ENCODE measurements at regions not wholly inside any gene's neighbourhood (a gene's known extent, or its start where the extent isn't known, plus 50 kb on each side); places are given as distances from the start of the nearest gene placed in this dataset.
"Not testable (repeated sequence)": the region's sequence is repeated elsewhere in the genome, so short reads cannot be mapped to it uniquely, and the experiment has no call there.

GRCh38 chr4:82301390-82301789 lies 72.4 kb downstream of the HNRNPD start:
- DNase-seq (ENCODE audit: low spot score), result not testable (repeated sequence)

GRCh38 chr4:82293304-82293703 lies 80.5 kb downstream of the HNRNPD start:
- peak; percentile 26 for DNase-seq (ENCODE audit: low spot score)

DNA sequence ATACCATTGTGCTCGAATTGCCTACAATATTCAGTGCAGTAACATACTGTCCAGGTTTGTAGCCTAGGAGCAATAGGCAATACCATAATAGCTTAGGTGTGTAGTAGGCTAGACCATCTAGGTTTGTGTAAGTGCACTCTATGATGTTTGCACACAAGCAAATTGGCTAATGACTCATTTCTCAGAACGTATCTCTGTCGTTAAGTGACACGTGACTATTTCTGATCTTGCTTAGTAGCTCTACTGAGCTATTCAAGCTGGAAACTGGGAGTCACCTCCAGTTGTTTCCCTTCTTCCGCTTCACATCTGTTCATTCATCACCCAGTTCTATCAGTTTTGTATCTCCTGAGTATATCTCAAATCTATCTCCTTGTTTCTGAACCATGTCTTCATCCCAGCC lies 86.1 kb downstream of the HNRNPD start:
- peak; percentile 34 for DNase-seq (ENCODE audit: low spot score)

DNA sequence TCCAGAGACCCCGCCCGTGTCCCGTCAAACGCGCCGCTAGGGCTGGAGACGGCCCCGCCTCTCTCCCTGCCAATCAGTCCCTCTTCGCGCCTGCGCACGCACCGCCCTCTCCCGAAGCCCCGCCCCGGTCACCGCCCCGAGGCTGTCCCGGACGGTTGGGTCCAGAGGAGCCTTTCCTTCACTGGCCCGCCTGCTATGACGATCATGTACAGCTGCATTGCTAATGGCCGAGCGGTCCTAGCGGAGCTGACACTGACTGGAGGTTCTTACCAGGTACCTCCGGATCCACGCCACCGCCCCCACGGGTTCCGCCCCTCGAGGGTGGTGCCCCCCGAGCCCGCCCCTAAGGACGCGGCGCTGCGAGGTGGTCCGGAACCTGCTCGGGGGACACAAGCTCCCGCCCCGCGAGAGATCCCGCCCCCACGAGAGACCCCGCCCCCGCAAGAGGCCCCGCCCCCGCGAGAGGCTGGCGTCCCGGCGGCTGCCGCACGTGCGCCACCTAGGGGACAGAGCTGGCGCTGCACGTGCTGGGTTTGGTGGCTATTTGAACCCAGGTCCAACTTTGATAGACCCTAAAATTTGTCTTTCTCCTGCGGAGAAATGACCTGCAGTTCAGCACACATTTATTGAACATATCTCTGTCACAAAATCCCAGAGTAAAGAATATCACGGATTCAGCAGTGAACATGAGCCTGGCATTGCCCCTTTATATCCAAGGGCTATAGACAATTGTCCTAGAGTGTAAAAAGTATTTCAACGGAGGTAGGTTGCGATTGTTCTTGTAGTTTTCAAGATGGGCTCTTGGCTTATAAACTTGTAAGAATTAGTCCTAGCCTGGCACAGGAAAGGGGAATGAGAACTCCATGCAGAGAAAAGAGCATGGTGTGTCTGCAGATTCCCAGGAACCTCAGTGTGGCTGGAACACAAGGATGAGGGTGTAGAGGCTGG lies 88.7 kb downstream of the HNRNPD start:
- peak; percentile 98 for DNase-seq (ENCODE audit: low spot score)

- no peak for DNase-seq (ENCODE audit: low spot score)
These were observed 89.3 kb downstream of the HNRNPD start for GRCh38 chr4:82284475-82284857.

DNA sequence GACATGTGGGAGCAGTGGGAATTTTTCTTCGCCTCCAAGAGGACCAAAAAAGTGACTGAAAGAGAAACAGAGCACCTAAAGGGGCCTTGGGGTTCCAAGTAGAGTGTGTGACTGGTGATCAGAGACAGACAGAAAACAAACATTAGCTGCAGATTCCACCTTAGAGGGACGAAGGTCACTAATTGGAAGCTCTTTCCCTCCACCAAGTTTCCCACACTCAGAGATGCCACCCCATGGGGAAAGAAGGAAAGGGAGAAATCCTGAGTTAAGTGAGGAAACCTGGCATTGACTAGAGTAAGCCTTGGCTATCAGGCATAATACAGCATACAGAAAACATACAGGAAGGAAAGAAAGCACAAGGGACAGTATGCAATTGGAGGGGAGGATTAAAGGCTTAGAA lies 90.9 kb downstream of the HNRNPD start:
- DNase-seq (ENCODE audit: low spot score), result no peak

- DNase-seq (ENCODE audit: low spot score), result not testable (repeated sequence)
These were observed 94.2 kb downstream of the HNRNPD start for GRCh38 chr4:82279550-82279949.

- DNase-seq (ENCODE audit: low spot score), result no peak
These were observed 97.5 kb downstream of the HNRNPD start for GRCh38 chr4:82276332-82276640.

DNA sequence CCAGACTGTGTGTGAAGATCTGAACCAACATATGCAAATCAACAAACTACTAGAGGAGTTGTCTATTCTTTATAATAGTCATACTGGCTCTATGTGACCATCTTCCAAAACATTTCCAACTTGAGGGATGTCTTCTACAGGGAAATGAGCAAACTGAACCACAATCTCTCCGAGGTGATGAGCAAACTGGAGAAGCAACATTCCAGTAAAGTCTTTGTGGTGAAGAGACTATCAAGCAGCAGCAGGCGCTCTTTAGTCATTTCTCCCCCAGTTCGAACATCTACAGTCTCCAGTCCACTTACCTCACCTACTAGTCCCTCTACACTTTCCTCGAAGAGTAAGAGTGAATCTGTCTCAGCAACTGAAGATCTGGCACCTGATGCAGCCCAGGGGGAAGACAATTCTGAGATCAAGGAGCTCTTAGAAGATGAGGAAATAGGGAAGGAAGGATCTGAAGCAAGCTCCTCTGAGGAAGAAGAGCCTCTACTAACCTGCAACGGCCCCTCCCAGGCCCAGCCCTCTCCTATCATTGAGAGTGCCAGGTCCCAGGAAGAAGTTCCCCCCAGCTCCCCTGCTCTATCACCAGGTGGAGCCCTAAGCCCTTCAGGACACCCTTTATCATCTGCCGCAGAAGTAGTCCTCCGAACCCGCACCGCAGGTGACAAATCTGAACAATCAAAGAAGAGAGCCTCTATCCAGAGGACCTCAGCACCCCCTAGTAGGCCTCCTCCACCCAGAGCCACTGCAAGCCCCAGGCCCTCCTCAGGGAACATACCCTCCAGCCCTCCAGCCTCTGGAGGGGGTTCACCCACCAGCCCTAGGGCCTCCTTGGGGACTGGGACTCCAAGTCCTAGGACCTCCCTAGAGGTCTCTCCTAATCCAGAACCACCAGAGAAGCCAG lies 98.1 kb downstream of the HNRNPD start:
- no peak for DNase-seq (ENCODE audit: low spot score)

GRCh38 chr4:82274700-82275099 lies 99.1 kb downstream of the HNRNPD start:
- not testable (repeated sequence) for DNase-seq (ENCODE audit: low spot score)

DNA sequence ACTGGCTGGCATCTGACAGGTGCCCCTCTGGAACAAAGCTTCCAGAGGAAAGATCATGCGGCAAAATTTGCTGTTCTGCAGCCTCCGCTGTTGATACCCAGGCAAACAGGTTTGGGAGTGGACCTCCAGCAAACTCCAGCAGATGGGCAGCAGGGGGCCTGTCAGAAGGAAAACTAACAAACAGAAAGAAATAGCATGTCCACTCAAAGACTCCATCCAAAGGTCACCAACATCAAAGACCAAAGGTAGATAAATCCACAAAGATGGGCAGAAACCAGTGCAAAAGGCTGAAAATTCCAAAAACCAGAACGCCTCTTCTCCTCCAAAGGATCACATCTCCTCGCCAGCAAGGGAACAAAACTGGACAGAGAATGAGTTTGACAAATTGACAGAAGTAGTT lies 101.3 kb downstream of the HNRNPD start:
- not testable (repeated sequence) for DNase-seq (ENCODE audit: low spot score)

DNA sequence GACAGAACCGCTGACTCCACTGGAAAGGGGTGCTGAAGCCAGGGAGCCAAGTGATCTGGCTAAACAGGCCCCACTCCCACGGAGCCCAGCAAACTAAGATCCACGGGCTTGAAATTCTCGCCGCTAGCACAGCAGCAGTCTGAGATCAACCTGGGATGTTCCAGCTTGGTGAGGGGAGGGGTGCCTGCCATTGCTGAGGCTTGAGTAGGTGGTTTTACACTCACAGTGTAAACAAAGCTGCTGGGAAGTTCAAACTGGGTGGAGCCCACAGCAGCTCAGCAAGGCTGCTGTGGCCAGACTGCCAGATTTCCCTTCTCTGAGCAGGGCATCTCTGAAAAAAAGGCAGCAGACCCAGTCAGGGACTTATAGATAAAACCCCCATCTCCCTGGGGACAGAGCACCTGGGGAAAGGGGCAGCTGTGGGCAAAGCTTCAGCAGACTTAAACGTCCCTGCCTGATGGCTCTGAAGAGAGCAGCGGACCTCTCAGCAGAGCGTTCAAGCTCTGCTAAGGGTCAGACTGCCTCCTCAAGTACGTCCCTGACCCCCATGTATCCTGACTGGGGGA lies 101.8 kb downstream of the HNRNPD start:
- DNase-seq (ENCODE audit: low spot score), result not testable (repeated sequence)

DNA sequence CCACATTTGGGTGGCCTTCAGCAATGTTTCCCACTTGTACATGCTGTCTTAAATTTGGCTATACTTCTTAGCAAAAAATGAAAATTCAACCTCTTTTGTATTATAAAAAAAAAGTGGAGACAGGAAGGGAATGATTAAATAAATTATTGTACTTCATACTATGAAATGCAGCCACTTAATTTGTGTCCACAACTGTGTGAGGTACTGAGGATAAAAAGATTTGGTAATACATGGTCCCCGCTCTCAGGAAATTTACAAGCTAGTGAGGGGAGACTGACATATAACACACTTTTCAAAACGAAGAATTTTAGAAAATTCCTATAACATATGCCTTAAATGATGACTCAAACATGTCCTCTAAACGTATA lies 105.0 kb downstream of the HNRNPD start:
- DNase-seq (ENCODE audit: low spot score), result no peak

DNA sequence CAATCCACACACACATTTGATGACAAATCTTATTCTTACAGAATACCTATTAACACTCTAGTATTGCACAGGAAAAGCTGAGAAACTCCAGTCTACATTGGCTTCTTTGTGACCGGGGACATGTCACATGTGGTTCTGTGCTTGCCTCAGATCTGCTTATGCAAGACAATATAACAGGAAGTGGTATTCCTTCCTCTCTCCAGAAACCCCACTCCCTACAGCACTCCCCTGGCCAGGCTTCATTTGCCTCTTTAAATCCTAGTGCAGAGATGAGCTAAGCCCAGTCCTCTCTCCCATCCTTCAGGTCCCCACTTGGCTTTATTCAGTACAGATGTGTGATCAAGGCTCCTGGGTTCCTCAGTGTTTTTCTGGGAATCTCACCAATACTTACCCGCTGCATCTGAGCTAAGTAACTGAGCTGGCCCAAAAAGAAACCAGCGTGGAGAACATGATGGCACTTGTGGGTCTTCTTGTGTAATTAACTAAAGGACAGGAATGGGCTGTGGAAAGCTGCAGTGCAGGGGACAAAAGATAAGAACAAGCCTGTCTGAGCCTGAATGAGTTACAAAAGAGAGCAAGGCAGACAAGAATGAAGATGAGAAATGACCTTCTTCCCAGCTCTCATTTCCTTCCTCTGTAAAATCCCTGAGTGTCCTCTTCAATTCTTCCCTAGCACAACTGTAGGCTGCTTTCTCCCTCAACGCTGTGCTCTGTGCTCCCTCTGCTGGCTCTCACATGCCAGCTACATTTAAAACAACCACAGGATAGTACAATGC lies 105.6 kb downstream of the HNRNPD start:
- DNase-seq (ENCODE audit: low spot score), result peak; percentile 40

GRCh38 chr4:82267506-82267905 lies 106.3 kb downstream of the HNRNPD start:
- DNase-seq (ENCODE audit: low spot score), result no peak

GRCh38 chr4:82266345-82266744 lies 107.4 kb downstream of the HNRNPD start:
- DNase-seq (ENCODE audit: low spot score), result no peak

DNA sequence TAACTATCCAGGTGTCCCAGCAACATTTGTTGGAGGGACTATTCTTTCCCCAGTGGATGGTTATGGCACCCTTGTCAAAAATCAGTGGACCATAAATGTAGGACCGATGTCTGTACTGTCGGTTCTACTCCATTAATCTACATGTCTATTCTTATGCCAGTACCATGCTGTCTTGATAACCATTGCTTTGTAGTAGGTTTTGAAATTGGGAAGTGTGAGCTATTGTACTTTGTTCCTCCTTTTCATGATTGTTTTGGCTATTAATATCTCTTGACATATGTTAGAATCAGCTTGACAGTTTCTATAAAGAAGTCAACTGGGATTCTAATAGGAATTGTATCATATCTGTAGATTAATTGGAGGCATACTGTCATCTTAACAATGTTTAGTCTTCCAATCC lies 112.7 kb downstream of the HNRNPD start:
- DNase-seq (ENCODE audit: low spot score), result no peak

- DNase-seq (ENCODE audit: low spot score), result no peak
These were observed 113.2 kb downstream of the HNRNPD start for GRCh38 chr4:82260632-82261031.

DNA sequence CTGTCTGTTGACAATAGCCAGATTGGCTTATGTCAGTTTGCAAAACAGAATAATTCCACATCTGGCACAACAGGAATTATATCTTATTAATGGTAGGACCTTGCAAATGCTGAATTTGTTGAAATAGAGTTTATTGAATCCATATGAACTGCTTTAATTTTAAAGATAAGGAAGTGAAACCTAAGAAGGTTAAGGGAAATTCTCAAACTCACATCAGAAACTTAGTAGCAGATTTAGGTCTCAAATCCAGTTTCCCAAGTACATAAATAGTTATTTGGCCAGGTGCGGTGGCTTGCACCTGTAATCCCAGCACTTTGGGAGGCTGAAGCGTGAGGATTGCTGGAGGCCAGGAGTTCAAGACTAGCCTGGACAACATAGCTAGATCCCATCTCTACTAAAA lies 117.1 kb downstream of the HNRNPD start:
- DNase-seq (ENCODE audit: low spot score), result no peak

- no peak for DNase-seq (ENCODE audit: low spot score)
These were observed 118.1 kb downstream of the HNRNPD start for GRCh38 chr4:82255657-82256056.

DNA sequence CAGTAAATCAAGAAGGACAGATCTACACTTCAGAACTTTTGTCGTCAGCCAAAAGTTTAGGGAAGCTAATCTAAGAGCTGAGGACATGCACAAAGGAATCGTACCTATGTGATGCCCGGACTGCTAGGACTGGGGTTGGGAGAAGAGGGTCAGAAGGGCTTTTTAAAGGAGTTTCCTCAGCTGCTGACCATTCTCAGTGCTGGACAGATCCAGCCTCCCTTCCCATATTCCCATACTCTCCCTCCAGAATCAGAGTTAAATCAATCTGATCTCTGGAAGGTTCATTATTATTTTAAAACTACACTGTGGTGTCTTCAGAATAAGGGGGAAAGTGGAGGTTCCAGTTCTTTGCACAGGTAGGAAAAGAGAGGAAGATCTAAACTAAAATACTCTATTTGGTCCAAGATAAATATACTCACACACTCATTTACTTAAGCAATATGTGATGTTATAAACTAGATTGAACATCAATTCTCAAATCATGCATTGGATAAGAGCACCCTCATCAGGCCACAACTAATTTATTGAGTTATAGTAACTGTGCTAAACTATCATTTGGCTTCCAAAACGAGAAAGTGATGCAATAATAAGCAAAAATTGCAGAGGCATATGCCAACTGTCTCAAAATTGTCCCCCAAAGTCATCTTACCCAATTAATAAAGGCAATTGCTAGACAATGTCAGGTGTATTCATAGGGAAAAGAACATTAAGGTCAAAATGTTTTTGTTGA lies 124.7 kb downstream of the HNRNPD start:
- no peak for DNase-seq (ENCODE audit: low spot score)

Data from activated CD4-positive, alpha-beta T cell treated with anti-CD3 and anti-CD28 coated beads, Interleukin-2, Interleukin-4, amounts not matched to agents 100 ng/mL and 50 ng/mL, durations not matched to agents 16 hours and 8 hours (primary cell).